ENCODE measurements at regions not wholly inside any gene's neighbourhood (a gene's known extent, or its start where the extent isn't known, plus 50 kb on each side); places are given as distances from the start of the nearest gene placed in this dataset.

GRCh38 chr10:46235705-46236545 is 50.9 kb upstream of the ANTXRL start:
- ATAC-seq, result no peak
- H4K20me1 ChIP-seq (ENCODE audit: control insufficient read depth, insufficient read depth), result no peaks in the 10 kb centered on the region
- no peaks in the 10 kb centered on the region for H3K27me3 ChIP-seq (replicated peaks in 1 of 2; ENCODE audit: control insufficient read depth in 2 of 2, insufficient read depth in 2 of 2, low read length in 1 of 2)
- H3K4me3 ChIP-seq, result no peak overlapping the region
- DNase-seq (ENCODE audit: low read depth, low spot score), result no peak
- no peaks in the 10 kb centered on the region for H3K36me3 ChIP-seq (ENCODE audit: control insufficient read depth in 2 of 2, insufficient read depth in 2 of 2, low read length in 1 of 2)
- ChIA-PET SMC1A (ENCODE audit: uncharacterized antibody, unreplicated experiment) (no interaction called here), RAD21 (ENCODE audit: unreplicated experiment) (no interaction called here), CTCF (interaction anchor here (1.0 to 1.8 kb wide), 2 partner anchors 10 to 15 kb away, joined by 3 read pairs; no protein-coding TSS in a partner anchor), POLR2A (no interaction called here)
- TF ChIP-seq KLF5 (IDR thresholded peaks at IDR 0.05; ENCODE audit: partially characterized antibody), result no peak
- no peak for TF ChIP-seq IRF4 (IDR thresholded peaks at IDR 0.05; ENCODE audit: low read depth, low read length)
- no peak for TF ChIP-seq POLR2AphosphoS5 (IDR thresholded peaks at IDR 0.05; ENCODE audit: low read length)
- no peak for TF ChIP-seq IKZF2 (IDR thresholded peaks at IDR 0.05)
- TF ChIP-seq SMARCA5 (IDR thresholded peaks at IDR 0.05), result no peak
- TF ChIP-seq SKIL (IDR thresholded peaks at IDR 0.05; ENCODE audit: low read depth, poor library complexity, severe bottlenecking), result no peak
- no peak for TF ChIP-seq RUNX3 (IDR thresholded peaks at IDR 0.05; ENCODE audit: low read length)
- no peak for TF ChIP-seq JUND (IDR thresholded peaks at IDR 0.05; ENCODE audit: low read depth, low read length)
- H3K9me3 ChIP-seq (replicated peaks; ENCODE audit: control insufficient read depth, insufficient read depth, low read length), result no peaks in the 10 kb centered on the region
- in situ Hi-C loops (cut with MboI) (no loop called here), intact Hi-C loops (cut with micrococcal nuclease; ENCODE audit: unreplicated experiment) (no loop called here)
- no peak overlapping the region for H3K4me2 ChIP-seq (ENCODE audit: control insufficient read depth, insufficient read depth)
- FAIRE-seq, result no peak
- no peaks in the 10 kb centered on the region for H3K4me1 ChIP-seq (ENCODE audit: control insufficient read depth, insufficient read depth, low read length)
- WGBS (ENCODE audit: insufficient coverage, insufficient replicate concordance, low lambda C conversion rate, missing lambda C conversion rate), result 18% methylated on average over 5 of the region's 5 CpGs
- H3K79me2 ChIP-seq (ENCODE audit: control insufficient read depth, insufficient read depth, low read length), result no peaks in the 10 kb centered on the region
- H3K9ac ChIP-seq (ENCODE audit: control insufficient read depth, insufficient read depth, low read length), result no peak overlapping the region
- no peak overlapping the region for H3K27ac ChIP-seq (ENCODE audit: control insufficient read depth, insufficient read depth)
- no TSS peak for BruUV-seq (replicated peaks)
- no peak overlapping the region for H2AFZ ChIP-seq (ENCODE audit: control insufficient read depth, low read depth, low read length)
